B cell (primary cell): ENCODE measurements at regions not wholly inside any gene's neighbourhood (a gene's known extent, or its start where the extent isn't known, plus 50 kb on each side); places are given as distances from the start of the nearest gene placed in this dataset.

ENCODE experiments used
- ATAC-seq: fragments of 200-7000 bp; cut with Tn5 transposase; one replicate; pipeline ENCODE4 v1.10.0; 2021; ENCODE audit warnings: low read depth, mild to moderate bottlenecking, moderate number of reproducible peaks, moderate library complexity
- CTCF ChIA-PET: fragments of 350-600 bp; sonication (Branson Sonifier 250); formaldehyde crosslinking; loops from one replicate; lab custom pipeline; 2021; ENCODE audit warnings: antibody characterized with exemption, inconsistent platforms; lab: Charles Lee
- POLR2A ChIA-PET: fragments of 350-600 bp; sonication (Branson Sonifier 250); formaldehyde crosslinking; loops from one replicate; lab custom pipeline; 2021; ENCODE audit warnings: antibody characterized with exemption; lab: Charles Lee
- DNase-seq: peaks from one replicate; pipeline ENCODE4 v3.0.0; 2013
- H2AFZ ChIP-seq: 2 replicates; pipeline ENCODE4 v1.6.1; 2012; ENCODE audit warnings: mild to moderate bottlenecking, low read depth, low read length; ENCODE audit not compliant: insufficient read depth, poor library complexity, severe bottlenecking
- H3K27ac ChIP-seq, 2 donors: 1 replicate in 1 of 2; 2 replicates in 1 of 2; pipeline ENCODE4 v1.5.1; 2012 to 2013; ENCODE audit warnings: low read length in 2 of 2, mild to moderate bottlenecking in 2 of 2, moderate library complexity in 1 of 2
- H3K27me3 ChIP-seq, 4 experiments: fragments of 200-600 bp in 1 of 4; sonication (generic) in 1 of 4; replicated peaks in 1 of 4; 1 replicate in 2 of 4; 2 replicates in 2 of 4; pipeline versions ENCODE4 v1.6.1 to v1.7.0; 2013 to 2016; ENCODE audit warnings: low read length in 3 of 4, mild to moderate bottlenecking in 2 of 4, mixed read lengths in 1 of 4, moderate library complexity in 1 of 4; ENCODE audit not compliant: insufficient read depth in 4 of 4, control insufficient read depth in 3 of 4; ENCODE audit errors: control extremely low read depth in 1 of 4
- H3K36me3 ChIP-seq, 2 experiments: replicated peaks in 1 of 2; 1 replicate in 1 of 2; 2 replicates in 1 of 2; pipeline versions ENCODE4 v1.6.1 to v1.7.1; 2013; ENCODE audit warnings: low read length in 1 of 2; ENCODE audit not compliant: insufficient read depth in 2 of 2, control insufficient read depth in 1 of 2; ENCODE audit errors: control extremely low read depth in 1 of 2, extremely low read depth in 1 of 2
- H3K4me1 ChIP-seq, 2 donors: fragments of 200-600 bp in 1 of 2; sonication (generic) in 1 of 2; 1 replicate in 1 of 2; 2 replicates in 1 of 2; pipeline versions ENCODE4 v1.5.1 to v1.6.1; 2013 to 2017; ENCODE audit warnings: low read length in 2 of 2; ENCODE audit not compliant: control insufficient read depth in 2 of 2, insufficient read depth in 2 of 2
- H3K4me2 ChIP-seq: replicated peaks from 2 replicates; pipeline ENCODE3; 2012; ENCODE audit warnings: mild to moderate bottlenecking, low read depth, low read length; ENCODE audit not compliant: poor library complexity, severe bottlenecking
- H3K4me3 ChIP-seq, 5 experiments: fragments of 200-600 bp in 1 of 5; sonication (generic) in 1 of 5; 1 replicate in 3 of 5; 2 replicates in 2 of 5; pipeline versions ENCODE4 v1.5.1 to v1.7.0; 2011 to 2016; ENCODE audit warnings: low read length in 4 of 5, mild to moderate bottlenecking in 4 of 5, low read depth in 2 of 5, control low read depth in 1 of 5, moderate library complexity in 1 of 5; ENCODE audit not compliant: insufficient read depth in 1 of 5; ENCODE audit errors: control extremely low read depth in 1 of 5, extremely low read depth in 1 of 5
- H3K79me2 ChIP-seq: fragments of 200-600 bp; sonication (generic); one replicate; pipeline ENCODE4 v1.6.0; 2016; ENCODE audit warnings: low read length; ENCODE audit not compliant: control insufficient read depth, insufficient read depth
- H3K9ac ChIP-seq: fragments of 200-600 bp; sonication (generic); 2 replicates; pipeline ENCODE4 v1.6.1; 2017; ENCODE audit warnings: mild to moderate bottlenecking, low read length, moderate library complexity
- H3K9me3 ChIP-seq, 3 donors: one replicate each; pipeline versions ENCODE4 v1.6.1 to v1.7.1; 2013; ENCODE audit warnings: low read length in 2 of 3; ENCODE audit not compliant: control insufficient read depth in 2 of 3, insufficient read depth in 1 of 3; ENCODE audit errors: control extremely low read depth in 1 of 3
- H4K20me1 ChIP-seq: 2 replicates; pipeline ENCODE4 v1.6.0; 2012; ENCODE audit warnings: mild to moderate bottlenecking, low read length; ENCODE audit not compliant: insufficient read depth, control insufficient read depth, poor library complexity, severe bottlenecking
- H3K27ac Mint-ChIP-seq: one replicate; pipeline ENCODE4 v1.8.0; 2021; ENCODE audit warnings: mixed read lengths
- H3K27me3 Mint-ChIP-seq: one replicate; pipeline ENCODE4 v1.8.0; 2021; ENCODE audit warnings: mixed read lengths
- H3K4me1 Mint-ChIP-seq: one replicate; pipeline ENCODE4 v1.8.0; 2021; ENCODE audit warnings: mixed read lengths
- H3K4me3 Mint-ChIP-seq: one replicate; pipeline ENCODE4 v1.8.0; 2021; ENCODE audit warnings: mixed read lengths
- H3K9me3 Mint-ChIP-seq: one replicate; pipeline ENCODE4 v1.8.0; 2022; ENCODE audit warnings: mixed read lengths; ENCODE audit not compliant: insufficient read depth
- CTCF ChIP-seq: fragments of 200-600 bp; IDR thresholded peaks from one replicate; pipeline ENCODE4 v1.8.0; 2022; ENCODE audit warnings: antibody characterized with exemption, mild to moderate bottlenecking
- EZH2 ChIP-seq: IDR thresholded peaks from 2 replicates; pipeline ENCODE4 v1.6.1; 2012; ENCODE audit warnings: borderline replicate concordance, low read depth, mild to moderate bottlenecking, moderate library complexity, low read length; ENCODE audit not compliant: insufficient read depth, poor library complexity, severe bottlenecking
- WGBS: methylation state at CpG from one replicate; pipeline ENCODE4 v1.1.5; 2013; ENCODE audit warnings: missing lambda C conversion rate; ENCODE audit not compliant: insufficient coverage; 5-methylcytosine and 5-hydroxymethylcytosine counted together
- intact Hi-C: fragments of 100-400 bp; cut with micrococcal nuclease; formaldehyde crosslinking; loops from one replicate; pipeline ENCODE4 v1.10.0; 2022

DNA sequence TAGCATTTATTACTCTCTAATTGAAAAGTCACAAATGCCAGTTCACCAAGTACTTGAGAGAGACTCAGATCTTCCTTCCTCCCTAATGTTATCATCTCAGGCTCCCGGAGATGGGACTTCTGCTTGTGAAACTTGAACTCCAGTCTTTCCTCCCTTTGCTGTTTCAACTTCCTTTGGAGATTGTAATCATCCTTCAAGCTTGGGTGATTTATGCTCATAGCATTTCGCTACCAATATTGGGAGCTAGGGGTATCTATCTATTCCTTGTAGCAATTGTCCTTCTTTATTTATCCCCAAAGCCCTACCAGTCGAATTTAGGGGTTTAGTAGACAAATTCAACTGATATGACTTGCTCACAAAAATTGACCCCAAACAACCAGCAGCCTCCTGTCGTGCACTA is 117.9 kb upstream of the STARD3NL start:
- Histone ChIP-seq H3K4me1 (no peaks in the 10 kb centered on the region), H3K27me3 (no peaks in the 10 kb centered on the region), H3K4me3 (no peak overlapping the region), H4K20me1 (no peaks in the 10 kb centered on the region), H3K27ac (no peak overlapping the region), H3K4me2 (no peak overlapping the region), H3K9ac (no peak overlapping the region), H3K9me3 (no peaks in the 10 kb centered on the region), H3K79me2 (no peaks in the 10 kb centered on the region), H2AFZ (no peak overlapping the region), H3K36me3 (no peaks in the 10 kb centered on the region)
- ChIA-PET POLR2A (no interaction called here), CTCF (no interaction called here)
- Mint-ChIP-seq H3K9me3 (no peaks in the 10 kb centered on the region), H3K4me1 (no peaks in the 10 kb centered on the region), H3K27ac (no peak overlapping the region), H3K4me3 (no peak overlapping the region), H3K27me3 (peaks cover 6% of the 10 kb centered on the region)
- intact Hi-C loops, result no loop called here
- WGBS, result no CpG with 5 or more reads among the region's 4 CpGs
- DNase-seq (no peak), ATAC-seq (no peak)
- no peak for TF ChIP-seq CTCF
- TF ChIP-seq EZH2, result no peak

- no CpG with 5 or more reads among the region's 1 CpG for WGBS
- Mint-ChIP-seq H3K27me3 (peaks cover 6% of the 10 kb centered on the region), H3K9me3 (no peaks in the 10 kb centered on the region), H3K27ac (no peak overlapping the region), H3K4me1 (no peaks in the 10 kb centered on the region), H3K4me3 (no peak overlapping the region)
- H3K4me2 ChIP-seq, result no peak overlapping the region
- no peaks in the 10 kb centered on the region for H4K20me1 ChIP-seq
- CTCF ChIA-PET, result no interaction called here
- ATAC-seq (no peak), DNase-seq (no peak)
- no peaks in the 10 kb centered on the region for H3K36me3 ChIP-seq
- H3K9me3 ChIP-seq, result no peaks in the 10 kb centered on the region
- no peak for TF ChIP-seq CTCF
- TF ChIP-seq EZH2, result no peak
- no peaks in the 10 kb centered on the region for H3K79me2 ChIP-seq
- POLR2A ChIA-PET, result no interaction called here
- H3K27me3 ChIP-seq, result no peaks in the 10 kb centered on the region
- H3K27ac ChIP-seq, result no peak overlapping the region
- H3K4me1 ChIP-seq, result no peaks in the 10 kb centered on the region
- no peak overlapping the region for H2AFZ ChIP-seq
- no peak overlapping the region for H3K4me3 ChIP-seq
- H3K9ac ChIP-seq, result no peak overlapping the region
- intact Hi-C loops, result no loop called here
Observed at GRCh38 chr7:38060637-38061036, 117.4 kb upstream of the STARD3NL start.
